Body of pancreas (tissue), 4 donors: ENCODE measurements at regions not wholly inside any gene's neighbourhood (a gene's known extent, or its start where the extent isn't known, plus 50 kb on each side); places are given as distances from the start of the nearest gene placed in this dataset.

Source experiments
- CTCF ChIP-seq, 7 experiments: fragments of 450-650 bp in 4 of 7; fragments of 200-600 bp in 3 of 7; sonication (generic) in 3 of 7; IDR thresholded peaks; one replicate each; pipeline ENCODE4 v1.5.1; 2016 to 2019; ENCODE audit warnings: antibody characterized with exemption in 7 of 7
- POLR2A ChIP-seq, 3 donors: fragments of 450-650 bp; IDR thresholded peaks; one replicate each; pipeline ENCODE4 v1.6.1; 2016; ENCODE audit warnings: antibody characterized with exemption in 3 of 3, mild to moderate bottlenecking in 2 of 3

- no peak for TF ChIP-seq CTCF (IDR thresholded peaks at IDR 0.05)
- no peak for TF ChIP-seq POLR2A (IDR thresholded peaks at IDR 0.05)
Observed at GRCh38 chr4:152235718-152236117, 300.2 kb downstream of the FBXW7 start.
